ENCODE measurements at regions not wholly inside any gene's neighbourhood (a gene's known extent, or its start where the extent isn't known, plus 50 kb on each side); places are given as distances from the start of the nearest gene placed in this dataset.
"Not testable (repeated sequence)": the region's sequence is repeated elsewhere in the genome, so short reads cannot be mapped to it uniquely, and the experiment has no call there.

GRCh38 chr6:140459209-140459608, 1084.8 kb upstream of the CITED2 start:
- no peak for DNase-seq (ENCODE audit: low spot score)

GRCh38 chr6:140446241-140446640, 1071.8 kb upstream of the CITED2 start:
- DNase-seq (ENCODE audit: low spot score), result no peak

- DNase-seq (ENCODE audit: low spot score), result no peak
Measured at GRCh38 chr6:140445474-140446004, 1071.1 kb upstream of the CITED2 start.

GRCh38 chr6:140443112-140443511, 1068.7 kb upstream of the CITED2 start:
- DNase-seq (ENCODE audit: low spot score), result not testable (repeated sequence)

GRCh38 chr6:140441256-140441655, 1066.8 kb upstream of the CITED2 start:
- DNase-seq (ENCODE audit: low spot score), result peak; percentile 46

GRCh38 chr6:140440223-140440835, 1065.9 kb upstream of the CITED2 start:
- no peak for DNase-seq (ENCODE audit: low spot score)

- no peak for DNase-seq (ENCODE audit: low spot score)
Measured at GRCh38 chr6:140438346-140438735, 1063.9 kb upstream of the CITED2 start.

GRCh38 chr6:140437619-140438345, 1063.3 kb upstream of the CITED2 start:
- no peak for DNase-seq (ENCODE audit: low spot score)

- DNase-seq (ENCODE audit: low spot score), result no peak
Measured at GRCh38 chr6:140436023-140436811, 1061.8 kb upstream of the CITED2 start.

- no peak for DNase-seq (ENCODE audit: low spot score)
Measured at GRCh38 chr6:140434761-140435160, 1060.3 kb upstream of the CITED2 start.

GRCh38 chr6:140433072-140433471, 1058.6 kb upstream of the CITED2 start:
- no peak for DNase-seq (ENCODE audit: low spot score)

- DNase-seq (ENCODE audit: low spot score), result no peak
Measured at GRCh38 chr6:140427842-140428241, 1053.4 kb upstream of the CITED2 start.

GRCh38 chr6:140414966-140415620, 1040.6 kb upstream of the CITED2 start:
- DNase-seq (ENCODE audit: low spot score), result peak; percentile 8

- DNase-seq (ENCODE audit: low spot score), result no peak
Measured at GRCh38 chr6:140403020-140403419, 1028.6 kb upstream of the CITED2 start.

- no peak for DNase-seq (ENCODE audit: low spot score)
Measured at GRCh38 chr6:140401761-140402160, 1027.3 kb upstream of the CITED2 start.

GRCh38 chr6:140398076-140398475, 1023.6 kb upstream of the CITED2 start:
- DNase-seq (ENCODE audit: low spot score), result no peak

GRCh38 chr6:140397106-140397505, 1022.7 kb upstream of the CITED2 start:
- DNase-seq (ENCODE audit: low spot score), result no peak

- DNase-seq (ENCODE audit: low spot score), result no peak
Measured at GRCh38 chr6:140393665-140394540, 1019.5 kb upstream of the CITED2 start.

- DNase-seq (ENCODE audit: low spot score), result no peak
Measured at GRCh38 chr6:140388815-140389214, 1014.4 kb upstream of the CITED2 start.

GRCh38 chr6:140388192-140388802, 1013.8 kb upstream of the CITED2 start:
- DNase-seq (ENCODE audit: low spot score), result no peak

GRCh38 chr6:140385679-140386078, 1011.2 kb upstream of the CITED2 start:
- DNase-seq (ENCODE audit: low spot score), result no peak

All from D341Med (cell line).